GM21381 (cell line): ENCODE measurements at regions not wholly inside any gene's neighbourhood (a gene's known extent, or its start where the extent isn't known, plus 50 kb on each side); places are given as distances from the start of the nearest gene placed in this dataset.

ENCODE experiments used
- ATAC-seq: cut with Tn5 transposase; IDR thresholded peaks from one replicate; pipeline ENCODE4 v1.9.1; 2021; ENCODE audit warnings: mild to moderate bottlenecking, moderate library complexity; ENCODE audit not compliant: unreplicated experiment

DNA sequence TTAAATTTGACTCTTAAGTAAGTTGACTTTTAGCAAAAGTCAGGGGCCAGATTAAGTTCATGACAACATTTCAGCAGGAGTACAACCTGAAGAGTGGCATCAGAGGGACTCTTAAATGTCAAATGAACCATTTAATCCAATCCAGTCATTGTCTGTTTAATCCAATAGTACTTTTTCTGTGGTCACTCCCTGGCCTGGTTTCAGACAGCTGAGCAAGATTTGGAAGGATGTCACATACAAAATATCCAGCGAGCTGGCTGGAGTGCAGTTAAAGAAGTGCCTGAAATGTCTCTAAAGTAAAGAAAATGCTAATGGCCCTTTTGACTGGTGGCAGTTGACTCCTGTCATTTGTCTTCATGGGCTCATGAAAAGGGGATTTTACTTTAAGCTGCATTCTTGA is 1082.1 kb downstream of the AACS start:
- no peak for ATAC-seq

DNA sequence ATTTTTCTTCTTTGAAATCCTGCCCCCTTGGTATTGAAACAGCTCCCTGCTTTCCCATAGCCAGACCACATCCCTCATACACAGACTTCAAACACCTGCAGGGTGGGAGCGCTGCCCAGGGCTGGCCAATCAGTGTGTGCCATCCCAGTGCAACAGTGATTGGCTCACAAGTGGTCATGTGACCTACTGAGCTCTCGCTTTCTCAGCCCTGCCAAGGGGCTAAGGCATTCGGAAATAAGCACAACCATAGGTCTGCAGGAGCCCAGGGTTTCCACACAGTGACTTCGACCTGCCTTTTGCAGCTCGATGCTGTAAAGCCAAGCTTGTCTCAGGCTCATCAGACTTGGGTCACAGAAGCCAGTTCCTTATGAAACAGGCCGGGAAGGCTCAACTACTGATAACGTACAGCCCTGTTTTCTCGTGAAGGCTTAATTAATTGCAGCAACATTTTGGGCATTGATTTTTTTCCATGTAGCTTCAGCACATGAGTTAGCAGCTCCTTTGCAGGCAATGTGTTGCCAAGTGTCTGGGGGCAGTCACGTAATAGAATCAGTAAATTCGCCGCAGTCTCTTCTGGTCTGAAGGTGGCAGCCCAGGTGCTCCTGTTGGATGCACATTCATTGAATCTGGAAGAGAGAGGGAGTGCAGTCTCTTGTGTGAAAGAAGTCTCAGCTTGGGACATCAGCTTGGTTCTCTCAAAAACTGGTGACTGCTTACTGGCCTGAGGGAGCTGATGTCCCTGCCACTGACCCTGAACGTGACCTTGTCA is 1091.8 kb downstream of the AACS start:
- no peak for ATAC-seq

DNA sequence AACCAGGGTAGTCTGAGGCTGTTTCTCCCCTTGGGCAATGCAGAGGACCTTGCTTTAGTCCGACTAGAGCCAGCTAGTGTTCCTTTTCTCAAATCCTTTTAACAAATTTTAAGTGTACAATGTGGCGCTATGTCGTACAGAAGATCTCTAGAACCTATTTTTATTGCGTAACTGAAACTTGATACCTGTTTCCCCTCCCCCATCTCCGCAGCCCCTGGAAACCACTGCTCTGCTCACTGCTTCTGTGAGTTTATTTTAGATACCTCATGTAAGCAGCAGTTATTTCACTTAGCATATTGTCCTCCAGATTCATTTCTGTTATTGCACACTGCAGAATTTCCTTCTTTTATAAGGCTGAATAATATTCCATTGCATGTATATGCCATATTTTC is 1092.3 kb downstream of the AACS start:
- ATAC-seq = no peak

DNA sequence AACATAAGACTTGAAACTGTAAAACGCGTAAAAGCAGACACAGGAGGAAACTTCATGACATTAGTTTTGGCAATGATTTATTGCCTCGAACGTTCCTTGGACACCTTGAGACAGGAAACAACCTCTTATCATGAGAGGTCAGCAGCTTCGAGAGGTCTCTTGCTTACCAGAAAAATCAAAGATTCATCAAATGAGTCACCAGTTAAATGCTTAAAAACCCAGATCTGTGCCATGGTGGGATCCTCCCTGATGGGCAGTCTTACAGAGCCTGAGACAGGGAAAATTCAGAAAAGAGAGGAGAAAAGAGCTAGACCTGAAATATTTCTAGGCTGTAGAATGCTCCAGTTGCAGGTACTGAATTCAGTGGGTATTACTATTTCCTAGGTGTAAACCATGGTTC is 1093.9 kb downstream of the AACS start:
- ATAC-seq = no peak

DNA sequence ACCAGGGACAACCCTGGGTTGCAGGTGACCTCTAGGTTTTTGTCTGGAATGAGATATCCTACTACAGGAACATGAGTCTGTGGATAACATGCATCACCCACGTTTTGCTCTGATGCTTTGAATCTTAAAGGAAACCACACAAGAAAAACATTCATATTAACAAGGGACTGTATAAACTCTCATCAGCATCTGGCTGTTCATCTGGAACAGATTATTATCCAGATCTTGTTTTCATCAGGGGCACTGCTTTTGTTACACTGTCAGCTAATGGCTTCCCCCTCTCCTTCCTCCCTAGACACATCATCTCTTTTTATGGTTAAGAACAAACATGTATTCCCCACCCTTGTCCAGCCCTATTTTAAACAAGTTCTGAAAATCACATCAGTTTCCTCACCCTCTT is 1095.7 kb downstream of the AACS start:
- ATAC-seq = no peak

DNA sequence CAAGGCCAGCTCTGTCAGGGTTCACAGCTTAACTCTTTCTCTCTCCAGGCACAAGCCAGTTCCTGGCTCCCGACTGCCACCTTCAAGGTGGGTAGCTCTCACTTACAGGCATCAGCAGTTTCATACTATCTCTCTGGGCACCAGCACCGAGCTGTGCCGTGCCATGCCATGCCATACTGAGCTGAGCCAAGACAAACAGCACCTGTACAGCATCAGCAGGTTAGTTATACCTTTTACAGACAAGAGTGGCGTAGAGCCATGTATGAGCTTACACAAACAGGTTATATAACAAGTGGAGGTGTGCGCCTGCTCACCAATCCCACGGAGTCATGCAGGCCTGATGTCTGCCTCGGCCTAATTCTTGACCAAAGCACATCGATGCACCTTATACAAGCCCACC is 1098.7 kb downstream of the AACS start:
- ATAC-seq = no peak

DNA sequence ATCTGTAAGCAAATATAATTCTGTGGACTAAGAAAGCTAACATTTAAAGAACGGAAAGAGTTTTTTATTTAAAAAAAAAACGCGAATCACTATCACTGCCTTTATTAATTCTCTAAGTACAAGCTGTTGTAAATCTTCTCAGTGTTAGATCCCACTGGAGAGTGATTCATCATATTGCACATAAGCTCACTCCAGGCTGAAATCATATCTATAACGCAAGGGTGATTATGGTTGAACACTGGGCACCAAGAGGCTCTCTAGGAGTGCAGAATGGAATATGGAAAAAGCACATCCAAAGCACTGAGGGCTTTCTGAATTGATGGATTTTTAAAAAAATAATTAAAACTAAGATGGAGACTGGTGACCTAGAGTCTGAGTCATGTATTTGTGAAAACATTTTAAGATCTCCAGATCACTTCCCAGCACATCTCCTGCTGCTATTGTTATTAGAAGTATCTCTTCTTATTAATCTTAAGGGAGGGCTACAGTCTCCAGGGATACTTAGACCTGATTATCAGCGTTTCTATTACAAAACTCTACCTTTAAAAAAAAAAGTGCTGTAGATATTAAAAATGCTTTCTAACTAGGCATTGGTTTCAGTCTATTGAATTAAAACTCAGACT is 1106.8 kb downstream of the AACS start:
- no peak for ATAC-seq

DNA sequence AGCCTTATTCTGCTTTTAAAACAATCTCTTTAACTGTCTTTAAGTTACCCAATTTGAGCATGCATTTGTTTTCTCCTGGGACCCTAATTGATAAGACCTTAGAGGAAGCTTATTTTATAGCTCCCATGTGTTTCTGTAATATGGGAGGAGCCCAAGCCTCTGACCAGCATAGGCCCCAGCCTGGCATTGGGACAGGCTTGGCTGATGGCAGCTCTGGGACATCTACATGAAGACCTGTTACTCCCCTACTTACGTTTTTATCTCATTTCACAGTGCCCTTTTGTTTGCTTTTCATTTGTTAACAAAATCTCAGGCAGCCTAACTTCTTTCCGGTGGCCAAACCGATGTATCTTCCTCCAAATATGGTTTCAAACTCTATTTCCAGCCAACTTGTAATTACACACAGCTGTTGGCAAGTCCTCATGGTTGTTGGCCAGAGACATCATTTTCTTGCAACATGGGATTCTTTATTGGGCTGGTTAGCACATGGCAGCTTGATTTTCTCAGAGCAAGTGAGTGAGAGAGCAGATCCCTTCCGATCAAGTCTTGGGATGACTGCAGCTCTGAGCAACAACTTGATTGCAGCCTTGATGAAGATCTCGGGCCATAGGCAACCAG is 1117.5 kb downstream of the AACS start:
- no peak for ATAC-seq

DNA sequence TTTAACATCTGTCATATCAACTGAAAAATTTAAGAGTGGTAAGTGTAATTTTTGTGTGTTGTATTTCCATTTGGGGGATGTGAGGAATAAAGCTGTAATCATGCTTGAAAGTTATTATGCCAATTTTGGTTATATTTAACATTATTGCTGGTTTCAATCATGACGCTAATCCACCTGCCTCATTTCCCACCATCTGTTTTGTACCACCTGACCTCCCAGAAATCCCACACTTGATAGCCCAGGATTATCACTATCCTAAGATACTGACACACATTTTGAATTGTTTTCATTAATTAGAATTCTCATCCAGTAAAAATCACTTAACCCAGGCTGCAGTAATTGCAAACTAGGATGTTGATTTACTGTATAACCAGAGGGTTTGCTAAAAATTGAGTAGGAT is 1119.8 kb downstream of the AACS start:
- ATAC-seq = no peak

DNA sequence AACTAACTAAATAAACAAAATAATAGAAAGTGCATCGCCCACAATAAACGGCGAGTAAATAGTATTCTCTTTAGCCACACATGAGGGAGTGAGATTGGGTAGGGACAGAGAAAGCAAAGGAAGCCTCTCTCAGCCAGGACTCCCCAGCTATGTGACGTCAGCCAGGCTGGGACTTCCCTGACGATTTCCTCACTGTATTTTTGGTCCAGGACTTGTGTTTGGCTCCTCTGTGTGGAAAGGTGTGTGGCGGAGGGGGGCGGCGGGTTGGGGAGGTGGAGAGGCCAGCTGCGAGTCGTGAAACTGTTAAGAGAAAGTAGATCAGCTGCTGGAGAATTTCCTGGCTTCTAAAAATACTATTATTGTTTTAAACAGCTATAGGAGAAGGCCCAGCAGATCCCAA is 1124.6 kb downstream of the AACS start:
- ATAC-seq = no peak

DNA sequence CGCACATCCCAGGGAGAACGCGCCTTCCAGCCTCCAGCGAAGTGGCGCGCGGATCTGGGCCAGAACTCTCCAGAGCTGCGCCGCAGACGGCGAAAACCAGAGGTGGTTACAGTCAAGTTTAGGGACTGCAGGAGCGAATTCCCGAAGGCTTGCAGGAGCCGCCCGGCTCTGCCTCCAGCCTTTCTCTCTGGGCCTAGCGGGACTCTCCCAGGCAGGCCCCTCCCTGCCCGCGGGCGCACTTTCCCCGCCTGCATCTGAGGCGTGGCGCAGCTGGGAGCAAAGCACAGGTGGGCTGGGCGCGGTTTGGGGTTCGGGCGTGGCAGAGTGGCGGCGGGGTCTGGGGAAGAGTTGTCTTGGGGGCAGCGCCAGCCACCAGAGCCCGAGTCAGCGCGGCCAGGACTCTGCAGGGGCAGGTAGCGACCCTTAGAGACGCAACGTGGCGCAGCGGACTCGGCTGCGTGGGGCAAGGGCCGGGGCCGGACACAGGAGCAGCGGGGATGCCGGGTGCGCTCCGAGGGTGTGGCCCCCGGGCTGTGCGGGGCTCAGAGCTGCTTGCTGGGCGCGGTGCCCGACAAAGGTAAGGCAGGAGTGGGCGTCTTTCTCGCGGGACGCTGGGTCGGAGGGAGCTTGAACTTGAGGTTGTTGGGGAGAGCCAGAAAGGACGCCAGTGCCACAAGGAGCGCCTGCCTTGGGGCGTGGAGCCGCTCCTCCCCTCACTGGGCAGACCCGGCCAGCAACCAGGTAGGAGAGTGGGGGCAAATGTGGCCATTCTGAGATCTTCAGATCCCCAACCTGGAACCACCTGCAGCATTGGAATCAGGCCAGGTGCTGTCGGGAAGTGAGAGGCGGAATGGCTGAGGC is 1126.0 kb downstream of the AACS start:
- ATAC-seq = no peak

DNA sequence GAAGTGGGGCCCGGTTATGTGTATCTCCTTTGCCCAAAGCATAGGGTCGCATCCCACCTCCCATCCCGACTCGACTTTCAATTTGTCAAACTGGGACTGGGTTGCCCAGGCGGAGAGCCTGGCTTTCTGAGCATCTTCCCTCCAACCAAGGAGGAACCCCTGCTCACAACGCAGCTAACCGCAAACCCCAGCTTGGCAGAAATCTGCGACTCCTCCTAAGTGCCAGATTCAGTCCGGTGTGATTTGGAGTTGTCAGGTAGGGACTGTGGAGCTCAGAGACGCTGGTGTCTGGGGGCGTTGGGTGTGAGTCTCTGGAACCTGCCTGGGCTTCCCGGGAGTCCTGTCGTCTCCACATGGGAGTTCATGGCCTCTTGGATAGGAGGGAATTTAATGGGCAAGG is 1126.7 kb downstream of the AACS start:
- no peak for ATAC-seq

DNA sequence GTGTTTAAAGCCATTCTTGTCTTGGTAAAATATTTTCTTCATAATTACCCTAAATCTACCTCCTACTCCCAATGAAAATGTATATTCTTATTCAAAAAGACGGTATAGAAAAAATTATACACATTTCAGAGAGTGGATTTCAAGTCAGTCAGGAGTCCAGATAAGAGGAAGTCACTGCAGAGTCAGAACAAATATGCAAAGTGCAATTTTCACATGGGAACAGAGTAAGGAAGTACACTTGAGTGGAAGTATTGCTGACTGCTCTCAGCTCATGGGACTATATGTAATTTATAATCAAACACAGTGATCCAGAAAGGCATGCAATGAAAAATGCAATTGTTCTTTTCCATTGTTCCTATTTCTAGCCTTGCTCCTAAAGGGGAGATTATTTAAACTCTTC is 1128.0 kb downstream of the AACS start:
- ATAC-seq = no peak

DNA sequence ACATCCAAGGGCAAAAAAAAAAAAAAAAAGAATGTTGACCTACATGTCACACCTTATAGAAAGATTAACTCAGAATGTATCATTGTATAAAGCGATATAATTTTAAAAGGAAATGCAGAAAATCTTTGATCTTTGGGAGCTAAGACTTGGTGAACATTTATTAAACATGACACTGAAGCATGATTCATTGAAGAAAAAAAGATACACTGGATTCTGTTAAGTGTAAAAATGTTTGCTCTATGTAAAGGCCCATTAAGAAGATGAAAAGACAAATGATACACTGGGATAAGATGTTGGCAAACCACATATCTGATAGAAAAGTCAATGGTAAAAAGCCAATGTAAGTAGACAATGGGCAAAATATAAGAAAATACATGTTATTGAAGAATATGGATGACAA is 1131.0 kb downstream of the AACS start:
- ATAC-seq = no peak

DNA sequence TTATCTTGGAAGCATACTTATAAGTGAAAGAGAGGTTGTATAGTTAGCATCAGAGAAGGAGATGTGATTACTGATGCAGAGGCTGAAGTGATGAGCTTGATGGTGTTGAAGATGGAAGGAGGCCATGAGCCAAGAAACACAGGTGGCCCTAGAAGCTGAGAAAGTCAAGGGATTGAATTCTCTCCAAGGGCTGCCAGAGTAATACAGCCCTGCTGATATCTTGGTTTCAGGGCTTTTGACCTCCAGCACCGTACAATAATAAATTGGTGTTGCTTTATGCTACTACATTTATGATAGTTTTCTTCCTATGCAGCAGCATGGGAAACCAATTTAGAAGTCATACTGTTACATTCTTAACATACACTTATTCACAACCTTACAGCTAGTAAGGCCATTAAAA is 1133.3 kb downstream of the AACS start:
- no peak for ATAC-seq

DNA sequence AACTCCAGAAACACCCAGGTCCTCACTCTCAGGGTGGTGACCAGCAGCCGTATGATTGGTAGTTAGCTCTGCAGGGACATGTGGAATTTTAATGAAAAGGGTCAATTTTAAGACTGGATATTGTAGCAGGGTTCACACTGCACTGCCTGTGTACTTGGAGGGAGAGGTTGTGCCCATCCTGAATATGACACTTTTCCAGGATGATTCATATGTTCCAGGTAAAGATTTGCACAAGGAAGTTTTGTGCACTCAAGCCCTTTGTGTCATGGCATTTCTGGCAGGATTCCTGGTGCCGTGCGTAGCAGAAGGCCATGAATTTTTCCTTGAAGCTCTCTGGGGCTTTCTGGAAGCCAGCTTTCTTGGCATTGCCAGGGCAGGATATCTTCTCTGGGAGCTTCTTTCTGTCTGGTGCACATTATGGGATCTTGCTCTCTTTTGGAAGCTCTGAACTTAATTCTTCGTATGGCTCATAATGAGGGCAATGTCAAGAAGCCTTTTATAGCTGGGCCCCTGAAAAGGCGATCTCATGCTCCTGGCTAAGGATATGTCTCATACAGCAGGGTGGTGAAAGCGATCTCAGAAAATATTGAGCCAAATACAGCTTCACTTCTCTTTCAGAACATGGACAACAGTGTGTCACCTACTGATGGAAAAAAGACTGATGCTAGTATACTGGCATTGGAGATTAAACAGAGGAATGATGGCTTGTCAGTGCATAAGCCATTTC is 1133.9 kb downstream of the AACS start:
- ATAC-seq = no peak

DNA sequence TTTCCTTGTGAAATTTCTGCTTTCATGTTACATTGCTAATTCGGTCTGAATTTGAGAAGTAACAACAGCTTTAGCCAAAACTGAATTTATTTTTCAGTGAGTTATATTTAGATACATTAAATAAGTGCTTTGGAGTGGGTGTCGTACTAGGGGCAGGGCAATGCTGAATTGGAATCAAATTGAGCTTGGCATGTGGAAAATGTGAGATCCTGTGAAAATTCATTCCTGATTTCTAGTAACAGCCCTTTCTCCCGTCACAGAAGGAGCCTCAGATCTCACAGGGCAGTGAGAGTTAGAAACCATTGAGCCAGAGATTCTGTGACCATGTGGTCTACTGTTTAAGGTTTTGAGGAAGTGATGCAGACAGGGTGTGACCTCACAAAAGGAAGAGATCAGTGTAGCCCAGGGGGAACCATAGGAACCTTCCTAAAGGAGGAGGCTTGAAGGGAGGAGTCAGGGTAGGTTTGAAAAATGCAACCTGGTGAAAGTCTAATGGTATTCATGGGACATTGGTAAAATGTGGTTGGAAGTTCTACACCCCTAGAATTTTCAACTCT is 1136.8 kb downstream of the AACS start:
- ATAC-seq = no peak

DNA sequence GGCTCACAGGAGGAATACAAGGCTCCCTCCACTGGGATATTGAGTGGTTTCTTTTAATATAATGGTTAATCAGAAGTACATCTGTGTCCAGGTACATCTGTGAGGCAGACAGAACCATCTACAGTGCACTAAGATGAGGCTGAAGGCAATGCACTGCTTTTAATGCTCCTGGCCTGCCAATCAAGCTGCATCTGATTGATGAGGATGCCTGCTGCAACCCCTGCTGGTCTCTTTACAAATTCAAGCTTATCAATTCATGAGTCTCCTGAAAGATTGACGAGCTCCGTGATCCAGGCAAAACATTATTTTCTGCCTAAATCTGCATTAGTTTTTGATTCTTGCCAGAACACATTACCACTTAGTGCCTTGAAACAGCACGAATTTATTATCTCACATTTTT is 1139.1 kb downstream of the AACS start:
- ATAC-seq = no peak

DNA sequence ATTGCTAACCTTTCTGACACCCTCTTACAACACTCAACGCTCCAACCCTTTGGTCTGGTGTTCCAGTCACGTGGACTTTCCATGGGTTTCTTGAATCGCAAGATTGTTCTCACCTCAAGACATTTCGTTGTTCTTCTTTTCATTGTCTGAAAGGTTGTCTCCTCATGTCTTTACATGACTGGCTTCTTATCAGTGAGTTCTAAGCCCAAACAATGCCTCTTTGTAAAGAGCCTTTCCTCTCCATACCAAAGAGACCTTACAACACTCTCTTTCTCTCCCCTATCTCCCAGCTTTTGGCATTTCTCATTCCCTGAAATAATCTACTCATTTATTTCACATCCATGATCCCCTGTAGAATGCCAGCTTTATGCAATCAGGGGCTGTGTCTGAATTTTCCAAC is 1144.8 kb downstream of the AACS start:
- ATAC-seq = no peak

DNA sequence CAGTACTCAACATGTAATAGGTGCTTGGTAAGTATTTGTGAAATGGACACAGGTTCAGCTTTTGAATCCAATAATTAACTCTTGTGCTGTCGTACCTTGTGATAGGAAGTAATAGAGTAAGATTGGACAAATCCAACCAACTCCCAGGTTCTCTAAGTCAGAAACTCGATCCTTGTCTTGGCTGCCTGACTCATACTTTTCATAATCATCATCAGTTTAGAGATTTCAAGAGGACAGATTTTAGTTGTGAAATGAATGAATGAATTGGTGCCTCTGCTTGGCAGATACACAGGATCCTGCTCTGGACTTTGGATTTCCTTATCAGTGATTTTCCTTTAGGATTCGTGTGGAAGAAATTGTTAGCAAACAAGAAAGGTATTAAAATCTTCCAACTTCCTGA is 1145.2 kb downstream of the AACS start:
- no peak for ATAC-seq

DNA sequence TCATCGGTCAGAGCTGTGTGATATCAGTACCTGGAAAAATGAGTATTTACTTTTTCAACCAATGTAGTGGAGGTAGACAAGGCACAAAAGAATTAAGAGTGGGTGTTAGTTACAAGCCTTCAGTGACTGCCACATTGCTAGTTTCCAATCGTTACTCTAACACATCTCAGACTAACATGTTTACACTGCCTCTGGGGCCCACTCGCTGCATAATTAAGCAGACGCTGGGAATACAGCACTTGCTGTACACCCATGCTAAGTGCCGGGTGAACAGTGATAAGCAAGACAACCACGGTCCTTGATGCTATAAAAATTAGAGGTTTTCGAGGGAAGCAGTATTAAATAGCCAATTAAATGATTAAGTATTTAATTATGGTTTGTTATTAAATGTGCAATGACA is 1147.6 kb downstream of the AACS start:
- ATAC-seq = no peak
